DND-41 (cell line): ENCODE measurements at regions not wholly inside any gene's neighbourhood (a gene's known extent, or its start where the extent isn't known, plus 50 kb on each side); places are given as distances from the start of the nearest gene placed in this dataset.

Experiments
- ATAC-seq: fragments of 200-7000 bp; cut with Tn5 transposase; 3 replicates; pipeline ENCODE4 v1.9.1; 2021; ENCODE audit warnings: low read depth; ENCODE audit not compliant: insufficient read depth
- DNase-seq: peaks from one replicate; pipeline ENCODE4 v3.0.0-alpha.2; 2020
- H2AFZ ChIP-seq: 2 replicates; pipeline ENCODE4 v1.6.0; 2012; ENCODE audit warnings: low read depth, low read length
- H3K27ac ChIP-seq: 2 replicates; pipeline ENCODE4 v1.5.1; 2012; ENCODE audit warnings: low read length, inconsistent platforms
- H3K27me3 ChIP-seq: fragments of 200-600 bp; sonication (generic); 2 replicates; pipeline ENCODE4 v1.6.0; 2012; ENCODE audit warnings: low read length, mild to moderate bottlenecking, inconsistent platforms; ENCODE audit not compliant: insufficient read depth, poor library complexity
- H3K36me3 ChIP-seq: 2 replicates; pipeline ENCODE4 v1.5.1; 2012; ENCODE audit warnings: low read length, inconsistent platforms; ENCODE audit not compliant: insufficient read depth
- H3K4me1 ChIP-seq: 2 replicates; pipeline ENCODE4 v1.5.1; 2012; ENCODE audit warnings: mild to moderate bottlenecking, low read length; ENCODE audit not compliant: insufficient read depth
- H3K4me2 ChIP-seq: 2 replicates; pipeline ENCODE4 v1.6.0; 2012; ENCODE audit warnings: mild to moderate bottlenecking, moderate library complexity, low read length, inconsistent platforms; ENCODE audit not compliant: insufficient read depth
- H3K4me3 ChIP-seq, 2 experiments: fragments of 200-600 bp in 1 of 2; shearing (Covaris generic) in 1 of 2; 2 replicates each; pipeline ENCODE4 v1.5.1; 2012 to 2016; ENCODE audit warnings: inconsistent platforms in 2 of 2, low read length in 2 of 2, mild to moderate bottlenecking in 2 of 2, low read depth in 1 of 2, moderate library complexity in 1 of 2
- H3K79me2 ChIP-seq: 2 replicates; pipeline ENCODE4 v1.6.0; 2012; ENCODE audit warnings: low read length, inconsistent platforms; ENCODE audit not compliant: insufficient read depth
- H3K9ac ChIP-seq: 2 replicates; pipeline ENCODE4 v1.6.0; 2012; ENCODE audit warnings: low read depth, mild to moderate bottlenecking, inconsistent platforms, low read length, moderate library complexity
- H3K9me3 ChIP-seq: 2 replicates; pipeline ENCODE4 v1.5.1; 2012; ENCODE audit warnings: low read length, moderate library complexity, mild to moderate bottlenecking, inconsistent platforms; ENCODE audit not compliant: insufficient read depth, severe bottlenecking
- H4K20me1 ChIP-seq: 2 replicates; pipeline ENCODE4 v1.6.0; 2012; ENCODE audit warnings: low read length; ENCODE audit not compliant: insufficient read depth
- CTCF ChIP-seq: IDR thresholded peaks from 2 replicates; pipeline ENCODE4 v1.5.1; 2012; ENCODE audit warnings: borderline replicate concordance, low read length, moderate library complexity, mild to moderate bottlenecking; ENCODE audit not compliant: poor library complexity, severe bottlenecking; ENCODE audit errors: extremely low read depth
- EZH2 ChIP-seq: IDR thresholded peaks from 3 replicates; pipeline ENCODE4 v1.6.1; 2012; ENCODE audit warnings: borderline replicate concordance, low read depth, mild to moderate bottlenecking, moderate library complexity, low read length, inconsistent platforms; ENCODE audit not compliant: severe bottlenecking

DNA sequence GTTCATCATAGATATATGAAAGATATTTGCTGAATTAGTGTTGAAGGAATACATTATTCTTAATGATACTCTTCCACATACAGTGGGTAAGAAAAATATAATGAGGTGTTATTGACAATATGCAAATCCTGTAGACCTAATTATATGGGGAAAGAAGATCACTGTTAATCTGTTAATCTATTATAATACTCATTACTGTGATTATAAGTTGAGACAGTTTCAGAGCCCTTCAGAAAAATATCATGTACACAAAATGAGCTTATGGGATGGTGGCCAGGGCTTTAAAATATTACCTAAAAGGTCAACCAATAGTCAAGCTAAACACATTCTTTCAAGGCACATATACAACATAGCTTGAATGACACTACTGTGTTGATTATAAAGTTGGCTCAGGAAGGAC lies 163.5 kb downstream of the NOL4 start:
- no peaks in the 10 kb centered on the region for H3K79me2 ChIP-seq
- ATAC-seq, result no peak
- H3K36me3 ChIP-seq, result no peaks in the 10 kb centered on the region
- H3K9ac ChIP-seq, result no peak overlapping the region
- DNase-seq, result no peak
- H4K20me1 ChIP-seq, result no peaks in the 10 kb centered on the region
- no peaks in the 10 kb centered on the region for H3K9me3 ChIP-seq
- H3K4me1 ChIP-seq, result no peaks in the 10 kb centered on the region
- no peak overlapping the region for H3K27ac ChIP-seq
- TF ChIP-seq EZH2, result no peak
- TF ChIP-seq CTCF, result no peak
- no peak overlapping the region for H3K4me3 ChIP-seq
- H3K27me3 ChIP-seq, result no peaks in the 10 kb centered on the region
- H2AFZ ChIP-seq, result no peak overlapping the region
- H3K4me2 ChIP-seq, result no peak overlapping the region

DNA sequence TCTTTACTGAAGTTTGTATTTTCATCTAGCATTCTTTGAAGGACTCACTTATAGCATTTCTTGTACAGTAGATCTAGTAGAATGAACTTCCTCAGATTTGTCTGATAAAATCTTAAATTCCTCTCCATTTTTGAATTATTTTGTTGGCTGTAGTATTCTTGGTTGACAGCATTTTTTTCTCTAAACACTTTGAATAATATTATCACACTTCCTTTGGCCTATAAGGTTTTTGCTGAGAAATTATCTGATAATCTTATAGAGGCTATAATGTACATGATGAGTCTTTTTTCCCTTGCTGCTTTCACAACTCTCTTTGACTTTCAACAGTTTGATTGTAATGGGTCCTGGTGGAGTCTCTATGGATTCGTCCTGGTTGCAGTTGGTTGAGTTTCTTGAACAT lies 169.5 kb downstream of the NOL4 start:
- no peak for DNase-seq
- Histone ChIP-seq H3K4me2 (no peak overlapping the region), H3K36me3 (no peaks in the 10 kb centered on the region), H4K20me1 (no peaks in the 10 kb centered on the region), H3K9me3 (no peaks in the 10 kb centered on the region), H3K27me3 (no peaks in the 10 kb centered on the region), H3K27ac (no peak overlapping the region), H3K79me2 (no peaks in the 10 kb centered on the region), H3K4me3 (no peak overlapping the region), H2AFZ (no peak overlapping the region), H3K4me1 (no peaks in the 10 kb centered on the region), H3K9ac (no peak overlapping the region)
- no peak for ATAC-seq
- no peak for TF ChIP-seq CTCF
- no peak for TF ChIP-seq EZH2

DNA sequence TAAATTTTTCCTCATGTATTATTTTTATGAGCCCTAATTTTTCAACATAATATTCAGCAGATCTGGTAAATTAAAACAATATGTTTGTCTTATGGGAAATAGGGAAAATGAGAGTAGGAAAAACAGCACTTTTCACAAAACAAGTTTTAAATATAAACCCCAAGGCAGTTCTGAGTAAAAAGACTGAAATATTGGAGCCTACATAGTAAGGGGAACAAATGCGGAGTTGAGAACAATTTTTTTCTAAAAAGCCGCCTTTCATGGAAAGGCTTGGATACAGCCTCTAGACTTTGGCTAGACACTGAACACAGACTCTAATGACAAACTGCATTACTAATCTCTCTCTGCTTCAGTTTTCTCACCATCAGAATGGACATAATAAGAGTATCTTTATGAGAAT lies 174.1 kb downstream of the NOL4 start:
- H3K4me3 ChIP-seq, result no peak overlapping the region

More for the DNA sequence above, 174.1 kb downstream of the NOL4 start:
- Histone ChIP-seq H2AFZ (no peak overlapping the region), H3K4me2 (no peak overlapping the region), H3K36me3 (no peaks in the 10 kb centered on the region), H3K9me3 (no peaks in the 10 kb centered on the region), H3K27me3 (no peaks in the 10 kb centered on the region), H3K79me2 (no peaks in the 10 kb centered on the region), H4K20me1 (no peaks in the 10 kb centered on the region), H3K4me1 (no peaks in the 10 kb centered on the region), H3K27ac (no peak overlapping the region), H3K9ac (no peak overlapping the region)
- DNase-seq, result no peak
- ATAC-seq, result no peak
- no peak for TF ChIP-seq CTCF
